SK-N-SH (cell line): ENCODE measurements at regions not wholly inside any gene's neighbourhood (a gene's known extent, or its start where the extent isn't known, plus 50 kb on each side); places are given as distances from the start of the nearest gene placed in this dataset.

Experiments
- CTCF ChIA-PET: fragments of 300-600, 350-600 bp; formaldehyde crosslinking; extraction: SDS; loops from one replicate; lab custom pipeline; 2021; lab: Yijun Ruan, JAX
- POLR2A ChIA-PET: fragments of 350-600 bp; sonication (Branson Sonifier 250); formaldehyde crosslinking; extraction: SDS; loops from one replicate; lab custom pipeline; 2020; ENCODE audit warnings: antibody characterized with exemption, inconsistent platforms; lab: Yijun Ruan, JAX
- DNase-seq: peaks from one replicate; pipeline ENCODE4 v3.0.0; 2012
- H2AFZ ChIP-seq: fragments of 200-600 bp; sonication (generic); 2 replicates; pipeline ENCODE4 v1.8.1; 2016; ENCODE audit warnings: antibody characterized with exemption, mild to moderate bottlenecking, low read depth
- H3F3A ChIP-seq: fragments of 200-600 bp; sonication (generic); replicated peaks from 2 replicates; pipeline ENCODE3; 2016; ENCODE audit warnings: antibody characterized with exemption, mild to moderate bottlenecking; ENCODE audit not compliant: insufficient read depth
- H3K27ac ChIP-seq, 2 experiments: fragments of 200-500 bp in 1 of 2; fragments of 200-600 bp in 1 of 2; sonication (Bioruptor generic) in 1 of 2; sonication (generic), shearing (Covaris generic) in 1 of 2; 2 replicates each; pipeline versions ENCODE4 v1.5.1 to v1.6.1; 2014 to 2016; ENCODE audit warnings: low read depth in 2 of 2, inconsistent platforms in 1 of 2, low read length in 1 of 2, mild to moderate bottlenecking in 1 of 2, mixed read lengths in 1 of 2
- H3K27me3 ChIP-seq: fragments of 200-600 bp; sonication (generic), shearing (Covaris generic); 2 replicates; pipeline ENCODE4 v1.6.1; 2016; ENCODE audit warnings: mixed run types; ENCODE audit not compliant: insufficient read depth
- H3K36me3 ChIP-seq, 2 experiments: fragments of 200-500 bp in 1 of 2; fragments of 200-600 bp in 1 of 2; sonication (Bioruptor generic) in 1 of 2; sonication (generic) in 1 of 2; replicated peaks in 1 of 2; 2 replicates each; pipeline versions ENCODE3 to v1.5.1; 2014 to 2016; ENCODE audit warnings: low read length in 1 of 2, mild to moderate bottlenecking in 1 of 2; ENCODE audit not compliant: insufficient read depth in 2 of 2, control insufficient read depth in 1 of 2
- H3K4me1 ChIP-seq, 2 experiments: fragments of 200-500 bp in 1 of 2; fragments of 200-600 bp in 1 of 2; sonication (Bioruptor generic) in 1 of 2; sonication (generic), shearing (Covaris generic) in 1 of 2; 2 replicates each; pipeline versions ENCODE4 v1.5.1 to v1.6.1; 2014 to 2016; ENCODE audit warnings: low read depth in 1 of 2, low read length in 1 of 2, mixed run types in 1 of 2; ENCODE audit not compliant: insufficient read depth in 2 of 2, control insufficient read depth in 1 of 2
- H3K4me2 ChIP-seq: fragments of 200-600 bp; sonication (generic), shearing (Covaris generic); 2 replicates; pipeline ENCODE4 v1.6.1; 2017; ENCODE audit warnings: mixed run types
- H3K4me3 ChIP-seq, 2 experiments: fragments of 200-500 bp in 1 of 2; fragments of 200-600 bp in 1 of 2; sonication (Bioruptor generic) in 1 of 2; sonication (generic), shearing (Covaris generic) in 1 of 2; 2 replicates each; pipeline versions ENCODE4 v1.5.1 to v1.8.1; 2014 to 2016; ENCODE audit warnings: low read depth in 2 of 2, inconsistent platforms in 1 of 2, low read length in 1 of 2, mild to moderate bottlenecking in 1 of 2, mixed read lengths in 1 of 2, moderate library complexity in 1 of 2
- H3K79me2 ChIP-seq: fragments of 200-600 bp; sonication (generic); 2 replicates; pipeline ENCODE4 v1.8.1; 2017; ENCODE audit warnings: mild to moderate bottlenecking; ENCODE audit not compliant: insufficient read depth
- H3K9ac ChIP-seq: fragments of 200-600 bp; sonication (generic); 2 replicates; pipeline ENCODE4 v1.6.1; 2017; ENCODE audit warnings: mixed run types
- H3K9me2 ChIP-seq: fragments of 200-600 bp; sonication (generic); 2 replicates; pipeline ENCODE4 v1.6.1; 2017; ENCODE audit warnings: mixed run types
- H3K9me3 ChIP-seq: fragments of 200-600 bp; sonication (generic); 2 replicates; pipeline ENCODE4 v1.6.1; 2017; ENCODE audit warnings: mixed run types, mild to moderate bottlenecking, moderate library complexity
- H4K20me1 ChIP-seq: fragments of 200-600 bp; sonication (generic); 2 replicates; pipeline ENCODE4 v1.6.1; 2017; ENCODE audit warnings: mild to moderate bottlenecking, mixed run types; ENCODE audit not compliant: insufficient read depth
- CTCF ChIP-seq: fragments of 200-600 bp; sonication (generic); IDR thresholded peaks from 2 replicates; pipeline ENCODE4 v1.6.1; 2017; ENCODE audit warnings: antibody characterized with exemption, mild to moderate bottlenecking, moderate library complexity
- ELF1 ChIP-seq: IDR thresholded peaks from 2 replicates; pipeline ENCODE4 v1.4.0; 2012
- EZH2phosphoT487 ChIP-seq: fragments of 200-600 bp; sonication (generic); IDR thresholded peaks from 2 replicates; pipeline ENCODE4 v1.6.1; 2017; ENCODE audit warnings: low read depth, mixed run types, mild to moderate bottlenecking, antibody characterized with exemption, moderate library complexity, borderline replicate concordance
- FOSL2 ChIP-seq: IDR thresholded peaks from 2 replicates; pipeline ENCODE4 v1.4.0; 2012; ENCODE audit warnings: low read depth, mild to moderate bottlenecking, moderate library complexity, borderline replicate concordance
- FOXM1 ChIP-seq: IDR thresholded peaks from 2 replicates; pipeline ENCODE4 v1.4.0; 2012; ENCODE audit warnings: low read depth, mild to moderate bottlenecking
- GABPA ChIP-seq: IDR thresholded peaks from 2 replicates; pipeline ENCODE4 v1.4.0; 2012; ENCODE audit warnings: low read depth, mild to moderate bottlenecking
- GATA2 ChIP-seq: sonication (generic); formaldehyde crosslinking; IDR thresholded peaks from 2 replicates; pipeline ENCODE4 v1.5.0; 2020; ENCODE audit warnings: mild to moderate bottlenecking, missing genetic modification reagents
- MEF2A ChIP-seq: IDR thresholded peaks from 2 replicates; pipeline ENCODE4 v1.4.0; 2012; ENCODE audit warnings: low read depth, borderline replicate concordance
- MXI1 ChIP-seq: IDR thresholded peaks from 2 replicates; pipeline ENCODE4 v1.6.1; 2012; ENCODE audit warnings: mild to moderate bottlenecking, low read depth, low read length, improper control_type of control experiment
- NFIC ChIP-seq: IDR thresholded peaks from 2 replicates; pipeline ENCODE4 v1.4.0; 2012; ENCODE audit warnings: borderline replicate concordance
- RAD21 ChIP-seq: IDR thresholded peaks from 2 replicates; pipeline ENCODE4 v1.6.1; 2012; ENCODE audit warnings: mild to moderate bottlenecking, low read length
- RXRA ChIP-seq: IDR thresholded peaks from 2 replicates; pipeline ENCODE4 v1.4.0; 2012; ENCODE audit warnings: low read depth, mild to moderate bottlenecking, borderline replicate concordance
- SMC3 ChIP-seq: IDR thresholded peaks from 2 replicates; pipeline ENCODE4 v1.6.1; 2012; ENCODE audit warnings: low read depth, low read length, improper control_type of control experiment
- TEAD4 ChIP-seq: IDR thresholded peaks from 2 replicates; pipeline ENCODE4 v1.4.0; 2012; ENCODE audit warnings: mild to moderate bottlenecking, borderline replicate concordance; ENCODE audit not compliant: insufficient read depth
- USF1 ChIP-seq: IDR thresholded peaks from 2 replicates; pipeline ENCODE4 v1.4.0; 2012; ENCODE audit warnings: low read depth, borderline replicate concordance
- USF2 ChIP-seq: fragments of 150-350 bp; IDR thresholded peaks from 2 replicates; pipeline ENCODE4 v1.6.1; 2017; ENCODE audit warnings: antibody characterized with exemption, low read length, low read depth, borderline replicate concordance
- YY1 ChIP-seq: IDR thresholded peaks from 2 replicates; pipeline ENCODE4 v1.4.0; 2012; ENCODE audit warnings: low read depth, mild to moderate bottlenecking
- ZBTB33 ChIP-seq: IDR thresholded peaks from 2 replicates; pipeline ENCODE4 v1.4.0; 2012; ENCODE audit warnings: low read depth, borderline replicate concordance
- WGBS: methylation state at CpG from one replicate; pipeline ENCODE4 v1.1.6; 2017; ENCODE audit warnings: low lambda C conversion rate; 5-methylcytosine and 5-hydroxymethylcytosine counted together

- H3K9ac ChIP-seq = no peak overlapping the region
- no peak overlapping the region for H3K4me3 ChIP-seq
- ChIA-PET POLR2A (no interaction called here), CTCF (no interaction called here)
- no peaks in the 10 kb centered on the region for H4K20me1 ChIP-seq
- H3F3A ChIP-seq = no peaks in the 10 kb centered on the region
- no peaks in the 10 kb centered on the region for H3K27me3 ChIP-seq
- H3K36me3 ChIP-seq = no peaks in the 10 kb centered on the region
- H3K27ac ChIP-seq = no peak overlapping the region
- TF ChIP-seq YY1 (no peak), USF1 (no peak), RXRA (no peak), FOXM1 (no peak), EZH2phosphoT487 (no peak), SMC3 (no peak)
- no peak overlapping the region for H3K4me2 ChIP-seq
- no peaks in the 10 kb centered on the region for H3K9me3 ChIP-seq
- no peak for DNase-seq
- peaks cover 0 to 8% of the 10 kb centered on the region in 2 experiments; a peak in 1 of 4 replicates for H3K4me1 ChIP-seq
- no peaks in the 10 kb centered on the region for H3K79me2 ChIP-seq
- H3K9me2 ChIP-seq = no peaks in the 10 kb centered on the region
- H2AFZ ChIP-seq = no peak overlapping the region
- 57% methylated on average over 2 of the region's 2 CpGs for WGBS
Measured at GRCh38 chr3:73259291-73259690, 197.8 kb downstream of the EBLN2 start.

GRCh38 chr3:73259856-73260255, 198.4 kb downstream of the EBLN2 start:
- no peak for DNase-seq

More at GRCh38 chr3:73259856-73260255, 198.4 kb downstream of the EBLN2 start:
- TF ChIP-seq FOXM1 = no peak
- no peak for TF ChIP-seq SMC3
- TF ChIP-seq FOSL2 = no peak
- no peak for TF ChIP-seq ZBTB33
- no peak for TF ChIP-seq USF2
- no peak for TF ChIP-seq GATA2 (CRISPR knock-in tag)
- TF ChIP-seq RAD21 = no peak
- no peak for TF ChIP-seq NFIC
- no peak for TF ChIP-seq GABPA
- no peak for TF ChIP-seq MEF2A
- TF ChIP-seq ELF1 = no peak
- TF ChIP-seq MXI1 = no peak
- TF ChIP-seq TEAD4 = no peak
- no peak for TF ChIP-seq CTCF
- H3K9ac ChIP-seq = no peak overlapping the region
- H3F3A ChIP-seq = no peaks in the 10 kb centered on the region
- CTCF ChIA-PET = no interaction called here
- H3K36me3 ChIP-seq = no peaks in the 10 kb centered on the region
- H3K4me1 ChIP-seq = peaks cover 0 to 8% of the 10 kb centered on the region in 2 experiments; a peak in 1 of 4 replicates
- H3K9me3 ChIP-seq = no peaks in the 10 kb centered on the region
- no peak overlapping the region for H3K4me2 ChIP-seq
- POLR2A ChIA-PET = no interaction called here
- no peak overlapping the region for H2AFZ ChIP-seq
- H3K79me2 ChIP-seq = no peaks in the 10 kb centered on the region
- WGBS = 21% methylated on average over 1 of the region's 1 CpG
- no peak overlapping the region for H3K27ac ChIP-seq
- no peak overlapping the region for H3K4me3 ChIP-seq
- H4K20me1 ChIP-seq = no peaks in the 10 kb centered on the region
- no peaks in the 10 kb centered on the region for H3K27me3 ChIP-seq
- no peaks in the 10 kb centered on the region for H3K9me2 ChIP-seq
